HUES64 (cell line): ENCODE measurements at regions not wholly inside any gene's neighbourhood (a gene's known extent, or its start where the extent isn't known, plus 50 kb on each side); places are given as distances from the start of the nearest gene placed in this dataset.

Source experiments
- H3K27ac ChIP-seq: 2 replicates; pipeline ENCODE4 v1.7.0; 2013; ENCODE audit warnings: low read depth, low read length, inconsistent platforms
- H3K27me3 ChIP-seq: 2 replicates; pipeline ENCODE4 v1.6.1; 2013; ENCODE audit warnings: mild to moderate bottlenecking, low read length; ENCODE audit not compliant: insufficient read depth
- H3K36me3 ChIP-seq: 2 replicates; pipeline ENCODE4 v1.6.1; 2013; ENCODE audit warnings: mild to moderate bottlenecking, low read length; ENCODE audit not compliant: insufficient read depth
- H3K4me1 ChIP-seq: 2 replicates; pipeline ENCODE4 v1.6.1; 2013; ENCODE audit warnings: mild to moderate bottlenecking, low read length, moderate library complexity; ENCODE audit not compliant: insufficient read depth
- H3K4me3 ChIP-seq: 2 replicates; pipeline ENCODE4 v1.5.1; 2013; ENCODE audit warnings: mild to moderate bottlenecking, low read length, moderate library complexity
- H3K9ac ChIP-seq: 2 replicates; pipeline ENCODE4 v1.6.1; 2013; ENCODE audit warnings: mild to moderate bottlenecking, low read depth, low read length
- H3K9me3 ChIP-seq: 2 replicates; pipeline ENCODE4 v1.6.1; 2013; ENCODE audit warnings: low read depth, low read length; ENCODE audit not compliant: insufficient read depth
- WGBS: fragments of 150-250, 120-280 bp; methylation state at CpG from one replicate; pipeline ENCODE4 v1.1.7; 2013; ENCODE audit warnings: missing lambda C conversion rate; 5-methylcytosine and 5-hydroxymethylcytosine counted together

- WGBS: 90% methylated on average over 2 of the region's 2 CpGs
- Histone ChIP-seq H3K4me3 (no peak overlapping the region), H3K9ac (no peak overlapping the region), H3K27me3 (no peaks in the 10 kb centered on the region), H3K36me3 (no peaks in the 10 kb centered on the region), H3K9me3 (no peaks in the 10 kb centered on the region), H3K27ac (no peak overlapping the region), H3K4me1 (peaks cover 5% of the 10 kb centered on the region; the same call in 1 of the 2 replicates)
Measured at GRCh38 chr15:45784656-45785055, 149.8 kb downstream of the SQOR start.

GRCh38 chr15:45785897-45786296 is 151.1 kb downstream of the SQOR start:
- Histone ChIP-seq H3K27ac (no peak overlapping the region), H3K36me3 (no peaks in the 10 kb centered on the region), H3K4me1 (peaks cover 5% of the 10 kb centered on the region; the same call in 1 of the 2 replicates), H3K27me3 (no peaks in the 10 kb centered on the region), H3K4me3 (no peak overlapping the region), H3K9me3 (no peaks in the 10 kb centered on the region), H3K9ac (no peak overlapping the region)
- 95% methylated on average over 2 of the region's 2 CpGs for WGBS

GRCh38 chr15:45790325-45790943 is 155.6 kb downstream of the SQOR start:
- Histone ChIP-seq H3K9me3 (no peaks in the 10 kb centered on the region), H3K4me1 (no peaks in the 10 kb centered on the region), H3K27me3 (no peaks in the 10 kb centered on the region), H3K36me3 (no peaks in the 10 kb centered on the region), H3K4me3 (no peak overlapping the region), H3K9ac (no peak overlapping the region), H3K27ac (no peak overlapping the region)
- WGBS: 60% methylated on average over 4 of the region's 4 CpGs

GRCh38 chr15:45794304-45794703 is 159.5 kb downstream of the SQOR start:
- Histone ChIP-seq H3K4me3 (no peak overlapping the region), H3K9me3 (no peaks in the 10 kb centered on the region), H3K36me3 (no peaks in the 10 kb centered on the region), H3K4me1 (no peaks in the 10 kb centered on the region), H3K27ac (no peak overlapping the region), H3K9ac (no peak overlapping the region), H3K27me3 (no peaks in the 10 kb centered on the region)

GRCh38 chr15:45794712-45795439 is 160.0 kb downstream of the SQOR start:
- Histone ChIP-seq H3K4me1 (no peaks in the 10 kb centered on the region), H3K27me3 (no peaks in the 10 kb centered on the region), H3K36me3 (no peaks in the 10 kb centered on the region), H3K27ac (no peak overlapping the region), H3K9me3 (no peaks in the 10 kb centered on the region), H3K4me3 (no peak overlapping the region), H3K9ac (no peak overlapping the region)
- 95% methylated on average over 6 of the region's 6 CpGs for WGBS

GRCh38 chr15:45795440-45796069 is 160.7 kb downstream of the SQOR start:
- no peaks in the 10 kb centered on the region for H3K27me3 ChIP-seq
- no peak overlapping the region for H3K9ac ChIP-seq
- H3K4me1 ChIP-seq: no peaks in the 10 kb centered on the region
- no peak overlapping the region for H3K27ac ChIP-seq
- H3K9me3 ChIP-seq: no peaks in the 10 kb centered on the region
- no peak overlapping the region for H3K4me3 ChIP-seq
- WGBS: 3% methylated on average over 2 of the region's 3 CpGs
- no peaks in the 10 kb centered on the region for H3K36me3 ChIP-seq

GRCh38 chr15:45796433-45796832 is 161.6 kb downstream of the SQOR start:
- H3K27ac ChIP-seq: no peak overlapping the region
- WGBS: over 99% methylated on average over 3 of the region's 3 CpGs
- no peak overlapping the region for H3K9ac ChIP-seq
- H3K36me3 ChIP-seq: no peaks in the 10 kb centered on the region
- no peaks in the 10 kb centered on the region for H3K4me1 ChIP-seq
- H3K4me3 ChIP-seq: no peak overlapping the region
- no peaks in the 10 kb centered on the region for H3K27me3 ChIP-seq
- H3K9me3 ChIP-seq: no peaks in the 10 kb centered on the region

GRCh38 chr15:45799508-45799907 is 164.7 kb downstream of the SQOR start:
- Histone ChIP-seq H3K27me3 (no peaks in the 10 kb centered on the region), H3K36me3 (no peaks in the 10 kb centered on the region), H3K9me3 (no peaks in the 10 kb centered on the region), H3K4me3 (no peak overlapping the region), H3K9ac (no peak overlapping the region), H3K4me1 (no peaks in the 10 kb centered on the region), H3K27ac (no peak overlapping the region)
- WGBS: 92% methylated on average over 3 of the region's 3 CpGs

- H3K27ac ChIP-seq: no peak overlapping the region
- no peak overlapping the region for H3K4me3 ChIP-seq
- no peaks in the 10 kb centered on the region for H3K4me1 ChIP-seq
- no peaks in the 10 kb centered on the region for H3K27me3 ChIP-seq
- H3K9me3 ChIP-seq: no peaks in the 10 kb centered on the region
- no peaks in the 10 kb centered on the region for H3K36me3 ChIP-seq
- 93% methylated on average over 4 of the region's 4 CpGs for WGBS
- H3K9ac ChIP-seq: no peak overlapping the region
Measured at GRCh38 chr15:45801543-45801942, 166.7 kb downstream of the SQOR start.

- Histone ChIP-seq H3K36me3 (no peaks in the 10 kb centered on the region), H3K9me3 (no peaks in the 10 kb centered on the region), H3K9ac (no peak overlapping the region), H3K4me1 (no peaks in the 10 kb centered on the region), H3K27me3 (no peaks in the 10 kb centered on the region), H3K4me3 (no peak overlapping the region), H3K27ac (no peak overlapping the region)
- WGBS: 92% methylated on average over 3 of the region's 3 CpGs
Measured at GRCh38 chr15:45802140-45802539, 167.3 kb downstream of the SQOR start.

GRCh38 chr15:45804028-45804427 is 169.2 kb downstream of the SQOR start:
- no peaks in the 10 kb centered on the region for H3K9me3 ChIP-seq
- H3K27ac ChIP-seq: no peak overlapping the region
- no peaks in the 10 kb centered on the region for H3K36me3 ChIP-seq
- H3K9ac ChIP-seq: no peak overlapping the region
- 95% methylated on average over 3 of the region's 3 CpGs for WGBS
- H3K4me3 ChIP-seq: no peak overlapping the region
- no peaks in the 10 kb centered on the region for H3K27me3 ChIP-seq
- no peaks in the 10 kb centered on the region for H3K4me1 ChIP-seq
